HG02981 (cell line): ENCODE measurements at regions not wholly inside any gene's neighbourhood (a gene's known extent, or its start where the extent isn't known, plus 50 kb on each side); places are given as distances from the start of the nearest gene placed in this dataset.

Source experiments
- ATAC-seq: cut with Tn5 transposase; IDR thresholded peaks from one replicate; pipeline ENCODE4 v1.9.1; 2021; ENCODE audit warnings: mild to moderate bottlenecking, moderate library complexity; ENCODE audit not compliant: unreplicated experiment

GRCh38 chr2:144086965-144087364 is 433.0 kb downstream of the ZEB2 start:
- ATAC-seq, result no peak

DNA sequence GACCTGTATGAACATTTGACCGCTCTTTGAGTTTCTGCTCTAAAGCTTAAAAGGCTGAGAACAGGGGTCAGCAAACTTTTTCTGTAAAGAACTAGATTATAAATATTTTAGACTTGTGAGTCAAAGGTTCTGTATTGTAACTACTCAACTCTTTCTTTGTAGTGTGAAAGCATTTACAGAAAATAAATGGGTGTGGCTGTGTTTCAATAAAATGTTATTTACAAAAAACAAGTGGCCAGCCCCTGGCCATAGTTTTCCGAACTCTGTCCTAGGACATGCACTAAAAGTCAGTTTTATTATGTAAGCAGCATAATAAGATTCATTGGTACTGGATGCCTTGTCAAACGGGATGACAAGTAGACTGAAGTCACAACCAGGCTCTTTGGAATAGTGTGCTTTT is 434.9 kb downstream of the ZEB2 start:
- ATAC-seq, result no peak

DNA sequence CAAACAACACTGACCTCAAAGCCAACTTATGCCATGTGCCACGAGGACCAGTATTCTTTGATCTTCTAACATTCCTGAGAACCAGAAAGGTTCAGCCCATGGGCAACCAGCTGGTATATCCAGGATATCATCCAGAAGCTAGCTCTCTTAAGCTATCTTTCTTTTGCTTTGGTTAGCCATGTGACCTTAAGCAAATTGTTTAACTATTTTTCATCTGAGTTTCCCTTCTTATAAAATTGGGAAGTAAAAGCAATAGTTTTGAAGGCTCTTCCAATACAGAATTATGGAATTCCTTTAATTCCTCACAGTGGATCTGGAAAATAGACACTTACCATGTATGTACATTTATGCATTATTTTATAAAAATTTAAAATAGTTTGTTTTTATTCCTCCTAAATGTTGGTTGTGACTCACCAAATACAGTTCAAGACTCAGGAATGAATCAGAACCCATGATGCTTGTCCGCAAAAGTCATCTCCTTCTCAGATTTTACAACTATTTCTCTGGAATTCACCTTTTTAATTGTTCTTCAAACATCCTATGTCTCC is 435.7 kb downstream of the ZEB2 start:
- ATAC-seq, result no peak

DNA sequence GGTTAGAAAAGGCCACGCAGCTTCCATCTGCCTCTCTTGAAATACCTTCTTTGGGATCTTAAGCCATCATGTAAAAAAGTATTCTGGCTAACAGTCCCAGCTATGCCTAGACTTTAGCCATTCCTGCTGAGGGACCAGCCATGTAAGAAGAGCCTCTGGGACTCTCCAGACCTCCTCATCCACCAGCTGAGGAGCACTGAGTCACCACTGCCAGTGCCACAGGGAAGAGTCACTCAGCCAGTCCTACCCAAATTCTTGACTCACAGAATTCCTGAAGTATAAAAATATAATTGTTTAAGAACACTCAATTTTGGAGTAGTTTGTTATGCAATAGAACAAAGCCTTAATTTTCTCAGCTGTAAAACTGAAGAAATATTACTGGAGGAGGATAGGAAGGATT is 436.7 kb downstream of the ZEB2 start:
- ATAC-seq, result no peak

GRCh38 chr2:144082777-144083176 is 437.1 kb downstream of the ZEB2 start:
- no peak for ATAC-seq

DNA sequence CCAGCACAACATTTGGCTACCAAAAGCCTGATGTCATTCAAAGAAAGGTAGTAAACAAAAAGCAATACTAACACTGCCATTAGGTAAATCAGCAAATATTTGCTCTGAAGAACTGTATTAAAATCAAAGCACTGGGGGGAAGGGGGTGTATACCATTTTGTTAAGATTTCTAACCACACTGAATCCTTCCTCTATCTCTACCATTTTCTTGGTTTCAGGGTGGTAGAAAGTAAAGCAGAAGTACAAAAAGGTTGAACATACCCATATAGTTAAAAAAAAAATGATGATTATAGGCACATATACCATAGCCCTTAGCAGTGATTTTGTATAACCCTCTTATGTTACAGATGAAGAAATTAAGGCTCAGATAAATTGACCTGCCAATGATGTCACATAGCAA is 437.6 kb downstream of the ZEB2 start:
- no peak for ATAC-seq

DNA sequence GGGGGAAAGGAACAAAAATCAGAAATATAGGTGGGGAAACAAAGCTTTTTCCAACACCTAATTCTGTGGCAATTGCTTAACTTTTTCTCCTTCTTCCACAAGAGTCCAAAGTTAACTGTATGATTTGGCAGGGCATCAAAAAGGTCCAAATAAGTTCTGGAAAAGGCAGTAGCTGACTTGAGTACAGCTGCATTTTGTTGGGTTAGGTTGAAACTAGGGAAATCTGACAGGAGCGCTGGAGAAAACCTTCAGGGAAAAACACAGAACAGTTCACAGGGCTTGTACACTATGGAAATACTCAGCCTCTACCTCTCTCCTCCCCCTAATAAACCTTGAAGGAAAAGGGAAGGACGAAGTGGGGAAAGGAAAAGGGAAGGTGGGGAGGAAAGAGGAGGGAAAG is 438.6 kb downstream of the ZEB2 start:
- no peak for ATAC-seq

DNA sequence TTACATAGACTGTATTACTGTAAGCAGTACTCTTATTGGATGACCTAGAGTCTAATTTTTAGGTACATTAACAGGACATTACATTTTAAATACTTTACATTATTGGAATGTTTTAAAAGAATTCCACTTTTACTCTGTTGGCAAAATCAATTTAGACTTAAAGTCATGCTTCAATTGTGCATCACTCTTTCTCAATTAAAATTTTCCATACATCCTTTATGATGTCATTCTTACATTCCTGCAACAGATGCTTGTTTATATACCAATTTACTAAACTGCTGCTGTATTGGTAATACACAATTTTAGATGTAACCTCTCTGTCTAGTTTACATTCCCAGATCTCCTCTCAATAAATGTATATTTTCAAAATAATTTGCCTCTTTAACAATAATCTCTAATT is 440.1 kb downstream of the ZEB2 start:
- no peak for ATAC-seq

- no peak for ATAC-seq
Observed at GRCh38 chr2:144078802-144079724, 440.9 kb downstream of the ZEB2 start.

GRCh38 chr2:144078106-144078505 is 441.8 kb downstream of the ZEB2 start:
- no peak for ATAC-seq

- ATAC-seq, result no peak
Observed at GRCh38 chr2:144074450-144074849, 445.5 kb downstream of the ZEB2 start.

DNA sequence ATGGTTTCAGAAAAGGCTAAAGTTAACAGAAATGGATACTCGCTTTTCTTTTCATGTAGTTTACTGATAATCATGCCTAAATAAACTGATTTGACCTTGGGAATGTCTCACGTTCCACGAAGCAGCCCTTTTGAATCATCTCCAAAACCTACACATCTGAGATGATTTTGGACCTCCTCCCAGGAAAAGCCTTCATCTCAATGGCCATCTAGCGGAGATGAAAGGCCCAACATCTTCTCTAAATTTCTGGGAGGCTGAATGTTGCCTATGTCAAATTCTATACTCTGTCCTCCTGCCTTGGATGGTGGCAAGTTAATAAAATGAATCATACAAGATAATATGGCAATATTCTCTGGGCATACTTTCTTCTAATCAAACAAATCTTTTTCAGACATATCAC is 448.5 kb downstream of the ZEB2 start:
- no peak for ATAC-seq

- ATAC-seq, result no peak
Observed at GRCh38 chr2:144067506-144067905, 452.4 kb downstream of the ZEB2 start.

DNA sequence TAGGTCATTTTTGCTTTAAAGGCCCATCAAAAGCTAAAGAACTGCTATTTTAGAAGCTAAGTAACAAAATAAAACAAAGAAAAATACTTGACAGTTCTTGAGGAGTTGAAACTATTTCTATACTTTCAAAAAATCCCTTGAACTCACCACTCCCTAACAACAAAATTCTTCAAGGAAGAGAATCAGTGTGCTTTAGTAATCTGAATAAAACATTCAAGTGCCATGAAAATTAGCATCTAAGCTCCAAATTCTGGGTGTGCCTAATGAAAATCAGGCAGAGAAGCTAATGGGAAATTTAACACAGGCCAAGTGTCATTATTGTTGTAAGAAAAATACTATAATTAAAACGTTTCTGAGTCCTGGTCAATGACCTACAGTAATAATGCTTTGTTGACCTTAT is 456.3 kb downstream of the ZEB2 start:
- ATAC-seq, result no peak

GRCh38 chr2:144054911-144055310 is 465.0 kb downstream of the ZEB2 start:
- no peak for ATAC-seq

DNA sequence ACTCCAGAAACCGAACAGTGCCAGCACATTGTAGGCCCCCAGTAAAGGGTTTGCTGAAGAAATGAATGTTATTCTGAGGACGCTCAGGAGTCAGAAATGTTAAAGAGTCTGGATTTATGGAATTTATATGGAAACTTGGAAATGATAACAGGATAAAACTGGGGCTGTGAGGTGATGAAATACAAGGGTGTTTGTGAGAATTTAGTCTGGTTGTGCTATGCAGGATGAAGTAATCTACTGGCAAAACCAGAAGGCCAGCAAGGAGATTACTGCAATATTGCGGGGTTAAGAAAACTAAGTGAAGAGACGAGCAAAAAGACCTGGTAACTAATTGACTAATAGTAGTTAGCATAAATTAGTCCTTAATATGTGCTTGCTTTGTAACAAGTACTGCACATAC is 467.8 kb downstream of the ZEB2 start:
- ATAC-seq, result no peak

GRCh38 chr2:144049137-144049536 is 470.8 kb downstream of the ZEB2 start:
- ATAC-seq, result no peak

GRCh38 chr2:144048631-144049060 is 471.3 kb downstream of the ZEB2 start:
- ATAC-seq, result no peak

GRCh38 chr2:144042751-144043150 is 477.2 kb downstream of the ZEB2 start:
- ATAC-seq, result no peak

- ATAC-seq, result no peak
Observed at GRCh38 chr2:144041612-144042011, 478.3 kb downstream of the ZEB2 start.

DNA sequence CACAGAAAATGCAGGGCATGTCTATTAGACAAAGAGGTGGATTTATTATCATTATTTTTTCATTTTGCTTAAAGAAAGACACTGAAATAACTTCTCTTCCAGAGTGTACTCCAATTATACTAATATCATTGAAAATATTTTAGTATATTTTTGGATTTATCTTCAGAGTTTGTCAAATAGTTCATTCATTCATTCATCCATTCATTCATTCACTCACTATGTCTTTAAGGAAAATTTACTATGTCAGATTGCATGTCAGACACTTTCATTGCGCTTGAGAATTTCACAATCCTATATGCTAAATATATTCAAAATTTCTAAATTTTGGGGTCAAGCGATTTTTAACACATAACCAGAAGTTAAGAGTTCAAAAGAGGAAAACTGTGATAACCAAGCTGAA is 479.1 kb downstream of the ZEB2 start:
- no peak for ATAC-seq

DNA sequence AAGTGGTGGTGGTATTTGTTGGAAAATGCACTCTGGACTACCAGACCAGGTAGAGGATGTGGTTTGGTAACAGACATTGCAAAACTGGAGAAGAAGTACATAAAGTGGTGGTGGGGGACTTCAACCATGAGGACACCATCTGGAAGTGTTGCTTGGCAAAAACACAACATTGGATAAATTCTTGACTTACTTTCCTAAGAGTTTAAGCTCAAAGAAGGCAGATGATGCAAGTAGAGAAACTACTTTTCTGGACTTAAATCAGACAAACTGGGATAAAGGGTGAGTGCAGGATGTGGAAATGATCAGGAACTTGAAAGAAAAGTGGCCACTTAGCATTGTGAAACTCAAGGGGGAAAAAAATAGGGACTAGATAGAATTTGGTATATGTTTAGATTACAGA is 487.4 kb downstream of the ZEB2 start:
- no peak for ATAC-seq

GRCh38 chr2:144030791-144031190 is 489.1 kb downstream of the ZEB2 start:
- no peak for ATAC-seq
